A673 (cell line): ENCODE measurements at regions not wholly inside any gene's neighbourhood (a gene's known extent, or its start where the extent isn't known, plus 50 kb on each side); places are given as distances from the start of the nearest gene placed in this dataset.

Experiments used
- BruUV-seq: library from RNA; stranded (reverse); fragments of 400-500 nt; replicated peaks from 2 replicates; lab custom pipeline; 2021; lab: Mats Ljungman, UMichigan
- CTCF ChIA-PET: fragments of 300-600 bp; sonication (Branson Sonifier 250); formaldehyde crosslinking; loops from one replicate; lab custom pipeline; 2022; ENCODE audit warnings: antibody characterized with exemption; lab: Charles Lee
- POLR2A ChIA-PET: fragments of 300-600 bp; sonication (Branson Sonifier 250); formaldehyde crosslinking; loops from one replicate; lab custom pipeline; 2022; ENCODE audit warnings: antibody characterized with exemption; ENCODE audit not compliant: low non-redundant PET; lab: Charles Lee
- DNase-seq: peaks from one replicate; pipeline ENCODE4 v3.0.0-alpha.2; 2015; ENCODE audit warnings: low spot score
- H3K27ac ChIP-seq: fragments of 200-600 bp; sonication (generic); 2 replicates; pipeline ENCODE4 v1.5.1; 2016; ENCODE audit warnings: mixed run types, low read depth, mild to moderate bottlenecking, mixed read lengths, antibody characterized with exemption, low read length; ENCODE audit not compliant: poor library complexity, severe bottlenecking
- H3K27me3 ChIP-seq: fragments of 200-600 bp; sonication (generic); replicated peaks from 2 replicates; pipeline ENCODE4 v1.6.1; 2017; ENCODE audit warnings: mixed run types, low read depth, mild to moderate bottlenecking, mixed read lengths, antibody characterized with exemption, low read length; ENCODE audit not compliant: insufficient read depth, poor library complexity
- H3K36me3 ChIP-seq: fragments of 200-600 bp; sonication (generic); 2 replicates; pipeline ENCODE4 v1.6.1; 2016; ENCODE audit warnings: mixed run types, mild to moderate bottlenecking, mixed read lengths, antibody characterized with exemption, low read length; ENCODE audit not compliant: insufficient read depth, poor library complexity, severe bottlenecking
- H3K4me1 ChIP-seq: fragments of 200-600 bp; sonication (generic); 2 replicates; pipeline ENCODE4 v1.6.1; 2017; ENCODE audit warnings: mixed run types, mild to moderate bottlenecking, mixed read lengths, antibody characterized with exemption, low read length; ENCODE audit not compliant: insufficient read depth, poor library complexity, severe bottlenecking
- H3K4me3 ChIP-seq: fragments of 200-600 bp; sonication (generic); 2 replicates; pipeline ENCODE4 v1.5.1; 2016; ENCODE audit warnings: low read depth, mixed run types, mild to moderate bottlenecking, mixed read lengths, low read length; ENCODE audit not compliant: poor library complexity, severe bottlenecking
- H3K9me3 ChIP-seq: fragments of 200-600 bp; sonication (generic); 2 replicates; pipeline ENCODE4 v1.6.1; 2016; ENCODE audit warnings: mixed run types, low read depth, mild to moderate bottlenecking, mixed read lengths, antibody characterized with exemption, low read length; ENCODE audit not compliant: poor library complexity, severe bottlenecking
- EZH2 ChIP-seq: fragments of 200-600 bp; sonication (generic); IDR thresholded peaks from 2 replicates; pipeline ENCODE4 v1.6.1; 2017; ENCODE audit warnings: borderline replicate concordance, low read depth, mild to moderate bottlenecking, mixed read lengths, antibody characterized with exemption, low read length; ENCODE audit not compliant: poor library complexity, severe bottlenecking
- intact Hi-C: fragments of 100-400 bp; cut with micrococcal nuclease; formaldehyde crosslinking; loops from one replicate; pipeline ENCODE4 v1.10.0; 2022; ENCODE audit not compliant: unreplicated experiment
- TF ChIP-seq, protein P1 (sequence below): fragments of 300-800, 200-600 bp; sonication (generic); conservative IDR thresholded peaks from 2 replicates; pipeline ENCODE4 v1.5.1; 2017; ENCODE audit warnings: low read depth, mild to moderate bottlenecking, antibody characterized with exemption, low read length, moderate library complexity, mixed read lengths

DNA sequence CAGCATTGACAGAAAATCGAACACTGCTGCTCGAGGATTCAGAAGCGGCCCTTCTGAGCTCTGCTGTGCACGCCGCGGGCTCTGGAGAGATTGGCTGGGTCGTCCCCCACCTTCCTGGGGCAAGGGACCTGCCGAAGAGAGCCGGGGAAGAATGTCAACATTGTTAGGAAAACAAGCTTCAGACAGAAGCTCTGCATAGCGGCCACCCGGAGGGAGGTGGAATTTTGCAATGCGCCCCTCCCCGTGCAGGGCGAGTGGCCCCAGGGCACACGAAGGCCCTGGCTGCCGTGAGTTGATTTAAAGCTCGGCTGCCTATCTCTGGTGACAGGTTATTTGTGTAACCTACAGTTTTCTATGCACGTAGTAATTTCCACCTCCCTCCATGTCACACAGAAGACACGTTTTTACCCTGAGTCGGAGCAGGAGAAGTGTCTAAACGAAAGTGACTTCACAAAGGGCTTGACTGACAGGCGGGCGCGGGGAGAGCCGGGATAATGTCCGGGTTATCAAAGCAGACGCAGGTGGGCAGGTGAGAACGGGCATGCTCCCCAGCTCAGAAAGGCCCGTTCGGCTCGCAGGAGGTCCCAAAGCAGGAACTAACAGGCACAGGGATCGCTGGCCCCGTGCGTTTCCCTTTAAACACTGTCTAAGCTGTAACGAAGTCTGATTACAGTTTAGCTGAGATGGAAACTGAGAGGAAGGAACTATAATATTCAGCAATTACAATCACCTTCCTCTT lies 84.6 kb downstream of the PDGFA start:
- H3K27ac ChIP-seq, result no peak overlapping the region
- ChIA-PET POLR2A (no interaction called here), CTCF (no interaction called here)
- intact Hi-C loops, result no loop called here
- H3K27me3 ChIP-seq, result no peaks in the 10 kb centered on the region
- no TSS peak for BruUV-seq
- H3K4me1 ChIP-seq, result no peaks in the 10 kb centered on the region
- TF ChIP-seq, protein P1, sequence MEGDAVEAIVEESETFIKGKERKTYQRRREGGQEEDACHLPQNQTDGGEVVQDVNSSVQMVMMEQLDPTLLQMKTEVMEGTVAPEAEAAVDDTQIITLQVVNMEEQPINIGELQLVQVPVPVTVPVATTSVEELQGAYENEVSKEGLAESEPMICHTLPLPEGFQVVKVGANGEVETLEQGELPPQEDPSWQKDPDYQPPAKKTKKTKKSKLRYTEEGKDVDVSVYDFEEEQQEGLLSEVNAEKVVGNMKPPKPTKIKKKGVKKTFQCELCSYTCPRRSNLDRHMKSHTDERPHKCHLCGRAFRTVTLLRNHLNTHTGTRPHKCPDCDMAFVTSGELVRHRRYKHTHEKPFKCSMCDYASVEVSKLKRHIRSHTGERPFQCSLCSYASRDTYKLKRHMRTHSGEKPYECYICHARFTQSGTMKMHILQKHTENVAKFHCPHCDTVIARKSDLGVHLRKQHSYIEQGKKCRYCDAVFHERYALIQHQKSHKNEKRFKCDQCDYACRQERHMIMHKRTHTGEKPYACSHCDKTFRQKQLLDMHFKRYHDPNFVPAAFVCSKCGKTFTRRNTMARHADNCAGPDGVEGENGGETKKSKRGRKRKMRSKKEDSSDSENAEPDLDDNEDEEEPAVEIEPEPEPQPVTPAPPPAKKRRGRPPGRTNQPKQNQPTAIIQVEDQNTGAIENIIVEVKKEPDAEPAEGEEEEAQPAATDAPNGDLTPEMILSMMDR, result no peak
- TF ChIP-seq EZH2, result no peak
- no peak for DNase-seq
- H3K9me3 ChIP-seq, result no peaks in the 10 kb centered on the region
- H3K4me3 ChIP-seq, result no peak overlapping the region
- no peaks in the 10 kb centered on the region for H3K36me3 ChIP-seq

DNA sequence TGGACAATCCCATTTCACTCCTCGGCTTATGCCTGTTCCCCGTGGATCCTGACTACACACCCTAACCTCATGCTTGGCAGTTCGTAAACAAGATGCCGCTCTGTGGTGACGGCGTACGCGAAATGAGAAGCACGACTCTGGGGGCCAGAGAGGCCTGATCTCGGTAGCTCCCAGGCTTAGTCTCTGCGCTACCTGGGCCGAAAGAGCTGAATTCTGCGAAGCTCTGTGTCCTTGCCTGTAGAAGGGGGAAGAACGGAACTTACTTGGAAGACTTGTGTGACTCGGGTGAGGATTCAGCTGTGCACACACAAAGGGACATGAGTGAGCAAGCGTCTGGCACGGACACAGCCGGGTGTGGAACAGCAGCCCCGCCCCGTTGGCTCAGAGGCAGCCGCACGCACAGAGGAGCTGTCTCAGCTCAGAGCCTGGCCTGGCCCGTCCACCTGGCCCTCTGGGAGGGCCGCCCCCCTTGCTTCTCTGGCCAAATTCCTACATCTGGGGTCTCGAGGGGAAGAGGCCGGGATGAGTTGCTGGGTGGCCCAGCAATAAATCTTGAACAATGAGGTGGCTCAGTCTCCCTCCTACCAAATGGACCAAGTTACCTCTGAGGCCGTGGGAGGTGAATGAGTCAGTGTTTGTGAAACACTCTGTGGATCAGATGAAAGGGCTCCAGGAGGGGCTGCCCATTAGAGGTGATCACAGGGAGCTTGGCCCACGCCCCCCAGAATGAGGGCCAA lies 83.8 kb downstream of the PDGFA start:
- BruUV-seq, result no TSS peak
- CTCF ChIA-PET, result no interaction called here

DNA sequence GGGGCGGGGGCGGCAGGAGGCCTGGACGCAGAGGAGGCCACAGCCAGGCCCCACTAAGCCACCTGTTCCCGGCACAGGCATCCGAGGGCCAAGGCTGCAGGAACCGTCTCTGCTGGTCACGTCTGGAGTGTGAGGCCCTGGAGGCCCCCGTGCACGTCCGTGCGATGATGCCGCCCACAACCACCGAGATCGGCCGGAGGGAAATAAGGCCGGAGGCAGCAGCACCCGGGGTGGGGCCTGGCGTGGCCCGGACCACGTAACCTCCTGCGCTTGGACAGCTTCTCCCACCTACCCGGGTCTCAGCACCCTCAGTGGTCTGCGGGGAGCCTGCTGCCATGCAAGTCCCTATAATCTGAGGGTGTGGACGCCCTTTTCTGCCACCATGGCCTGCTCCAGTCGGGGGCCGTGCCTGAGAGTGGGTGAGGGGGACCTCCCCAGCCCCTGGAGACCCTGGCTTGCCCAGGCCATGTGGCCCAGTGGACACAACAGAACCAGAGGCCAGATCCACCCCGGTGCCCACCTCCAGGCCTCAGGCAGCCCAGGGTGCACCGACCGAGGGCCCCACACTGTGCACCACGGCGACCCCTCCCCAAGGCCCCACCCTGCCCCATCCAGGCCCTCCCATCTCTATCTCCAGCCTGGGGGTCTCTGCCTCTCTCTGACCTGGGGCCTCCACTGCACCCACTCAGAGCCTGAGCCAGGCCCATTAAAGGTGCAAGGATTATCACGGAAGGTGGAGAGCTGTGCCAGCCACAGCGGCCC lies 83.1 kb downstream of the PDGFA start:
- TF ChIP-seq, protein P1, result no peak
- no peak for TF ChIP-seq EZH2
- H3K9me3 ChIP-seq, result no peaks in the 10 kb centered on the region
- no TSS peak for BruUV-seq
- no peaks in the 10 kb centered on the region for H3K36me3 ChIP-seq
- H3K4me1 ChIP-seq, result no peaks in the 10 kb centered on the region
- H3K27me3 ChIP-seq, result no peaks in the 10 kb centered on the region
- DNase-seq, result no peak
- H3K27ac ChIP-seq, result no peak overlapping the region
- no peak overlapping the region for H3K4me3 ChIP-seq
- intact Hi-C loops, result no loop called here
- ChIA-PET POLR2A (no interaction called here), CTCF (no interaction called here)

More for the DNA sequence above, 83.8 kb downstream of the PDGFA start:
- intact Hi-C loops, result no loop called here
- no peak overlapping the region for H3K27ac ChIP-seq
- TF ChIP-seq, protein P1, result no peak
- no peak for TF ChIP-seq EZH2
- H3K36me3 ChIP-seq, result no peaks in the 10 kb centered on the region
- no peaks in the 10 kb centered on the region for H3K9me3 ChIP-seq
- H3K4me3 ChIP-seq, result no peak overlapping the region
- POLR2A ChIA-PET, result no interaction called here
- H3K4me1 ChIP-seq, result no peaks in the 10 kb centered on the region
- no peaks in the 10 kb centered on the region for H3K27me3 ChIP-seq
- no peak for DNase-seq
